Activated CD4-positive, alpha-beta T cell treated with anti-CD3 and anti-CD28 coated beads, Interleukin-2, amount 10 ng/mL, durations not matched to agents 7 days and 5 days (primary cell): ENCODE measurements at regions not wholly inside any gene's neighbourhood (a gene's known extent, or its start where the extent isn't known, plus 50 kb on each side); places are given as distances from the start of the nearest gene placed in this dataset.

Source experiments
- CTCF ChIA-PET: fragments of 350-600 bp; sonication (Branson Sonifier 250); formaldehyde crosslinking; loops from one replicate; lab custom pipeline; 2021; ENCODE audit warnings: antibody characterized with exemption; lab: Charles Lee
- POLR2A ChIA-PET: fragments of 350-600 bp; sonication (Branson Sonifier 250); formaldehyde crosslinking; loops from one replicate; lab custom pipeline; 2021; ENCODE audit warnings: antibody characterized with exemption; lab: Charles Lee
- DNase-seq: peaks from one replicate; pipeline ENCODE4 v3.0.0-alpha.2; 2020
- H3K27ac Mint-ChIP-seq: one replicate; pipeline ENCODE4 v1.8.0; 2021; ENCODE audit warnings: mild to moderate bottlenecking, moderate library complexity, mixed read lengths
- H3K27me3 Mint-ChIP-seq: one replicate; pipeline ENCODE4 v1.8.0; 2021; ENCODE audit warnings: mixed read lengths
- H3K36me3 Mint-ChIP-seq: one replicate; pipeline ENCODE4 v1.8.0; 2021; ENCODE audit warnings: low read depth, mixed read lengths
- H3K4me1 Mint-ChIP-seq: one replicate; pipeline ENCODE4 v1.8.0; 2021; ENCODE audit warnings: mixed read lengths
- H3K4me3 Mint-ChIP-seq: one replicate; pipeline ENCODE4 v1.8.0; 2021; ENCODE audit warnings: mild to moderate bottlenecking, moderate library complexity, mixed read lengths
- H3K9me3 Mint-ChIP-seq: one replicate; pipeline ENCODE4 v1.8.0; 2021; ENCODE audit warnings: mixed read lengths

GRCh38 chr9:120001536-120001935 lies 578.4 kb downstream of the CDK5RAP2 start:
- CTCF ChIA-PET = no interaction called here
- H3K9me3 Mint-ChIP-seq = no peaks in the 10 kb centered on the region
- no peaks in the 10 kb centered on the region for H3K4me1 Mint-ChIP-seq
- no peak overlapping the region for H3K4me3 Mint-ChIP-seq
- H3K27me3 Mint-ChIP-seq = no peaks in the 10 kb centered on the region
- no peaks in the 10 kb centered on the region for H3K36me3 Mint-ChIP-seq
- POLR2A ChIA-PET = no interaction called here
- no peak for DNase-seq
- no peak overlapping the region for H3K27ac Mint-ChIP-seq

DNA sequence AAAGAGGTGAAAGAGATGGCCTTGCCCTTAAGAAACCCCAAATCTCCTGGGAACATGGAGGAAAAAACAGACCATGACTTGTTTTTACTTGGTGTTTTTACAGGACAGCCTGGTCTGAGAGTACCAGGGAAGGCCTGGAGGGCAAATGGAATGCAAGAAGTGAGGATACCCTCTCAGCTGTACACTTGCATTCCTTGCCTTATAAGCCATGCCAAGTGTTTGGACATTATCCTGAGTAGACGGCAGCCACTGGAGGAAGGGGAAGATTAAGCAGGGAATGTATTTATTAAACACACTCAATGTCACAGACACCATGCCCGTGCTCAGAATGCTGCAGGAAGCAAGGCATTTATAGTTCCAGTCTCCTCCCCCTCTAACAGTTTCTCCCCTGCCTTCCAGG lies 581.4 kb downstream of the CDK5RAP2 start:
- no peaks in the 10 kb centered on the region for H3K27me3 Mint-ChIP-seq
- no peak for DNase-seq
- POLR2A ChIA-PET = no interaction called here
- no peaks in the 10 kb centered on the region for H3K4me1 Mint-ChIP-seq
- no peak overlapping the region for H3K27ac Mint-ChIP-seq
- H3K4me3 Mint-ChIP-seq = no peak overlapping the region
- H3K36me3 Mint-ChIP-seq = no peaks in the 10 kb centered on the region
- CTCF ChIA-PET = no interaction called here
- no peaks in the 10 kb centered on the region for H3K9me3 Mint-ChIP-seq

- no peak for DNase-seq
- Mint-ChIP-seq H3K4me1 (no peaks in the 10 kb centered on the region), H3K4me3 (no peak overlapping the region), H3K9me3 (no peaks in the 10 kb centered on the region), H3K36me3 (no peaks in the 10 kb centered on the region), H3K27ac (no peak overlapping the region), H3K27me3 (no peaks in the 10 kb centered on the region)
- CTCF ChIA-PET = no interaction called here
- POLR2A ChIA-PET = no interaction called here
These were observed 588.2 kb downstream of the CDK5RAP2 start for GRCh38 chr9:119991797-119992196.

GRCh38 chr9:119986713-119987112 lies 593.3 kb downstream of the CDK5RAP2 start:
- H3K36me3 Mint-ChIP-seq = no peaks in the 10 kb centered on the region
- peaks cover 2% of the 10 kb centered on the region for H3K27me3 Mint-ChIP-seq
- H3K4me1 Mint-ChIP-seq = no peaks in the 10 kb centered on the region
- no peak overlapping the region for H3K4me3 Mint-ChIP-seq
- CTCF ChIA-PET = no interaction called here
- no peaks in the 10 kb centered on the region for H3K9me3 Mint-ChIP-seq
- H3K27ac Mint-ChIP-seq = no peak overlapping the region
- DNase-seq = no peak
- POLR2A ChIA-PET = no interaction called here

DNA sequence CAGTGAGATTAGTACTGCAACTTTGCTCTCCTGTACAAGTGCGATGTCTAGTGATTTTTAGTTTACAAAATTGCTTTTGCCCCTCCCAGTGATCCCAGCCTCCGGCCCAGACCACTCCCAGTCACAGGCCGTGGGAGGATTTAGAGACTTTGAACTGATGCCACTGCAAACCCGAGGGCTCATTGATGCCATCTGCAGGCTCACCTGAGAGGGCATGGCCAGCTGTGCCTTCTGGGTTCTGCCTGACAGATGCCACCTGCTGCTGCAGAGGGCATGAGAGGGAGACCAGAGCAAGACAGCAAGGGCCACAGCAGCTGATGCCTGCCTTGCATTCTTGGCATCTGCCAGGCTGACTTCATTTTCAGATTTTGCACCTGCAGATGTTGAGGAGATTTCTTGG lies 593.8 kb downstream of the CDK5RAP2 start:
- Mint-ChIP-seq H3K4me3 (no peak overlapping the region), H3K36me3 (no peaks in the 10 kb centered on the region), H3K27me3 (peaks cover 2% of the 10 kb centered on the region), H3K9me3 (no peaks in the 10 kb centered on the region), H3K4me1 (no peaks in the 10 kb centered on the region), H3K27ac (no peak overlapping the region)
- ChIA-PET POLR2A (no interaction called here), CTCF (no interaction called here)
- DNase-seq = no peak

GRCh38 chr9:119974026-119974425 lies 604.8 kb upstream of the BRINP1 start:
- no peak for DNase-seq
- no peak overlapping the region for H3K4me3 Mint-ChIP-seq
- H3K9me3 Mint-ChIP-seq = no peaks in the 10 kb centered on the region
- ChIA-PET POLR2A (no interaction called here), CTCF (interaction anchor here (0.6 to 0.7 kb wide), 2 partner anchors 379 to 620 kb away, joined by 3 read pairs; no protein-coding TSS in a partner anchor)
- H3K4me1 Mint-ChIP-seq = no peaks in the 10 kb centered on the region
- no peaks in the 10 kb centered on the region for H3K27me3 Mint-ChIP-seq
- H3K36me3 Mint-ChIP-seq = no peaks in the 10 kb centered on the region
- no peak overlapping the region for H3K27ac Mint-ChIP-seq

- Mint-ChIP-seq H3K27me3 (peaks cover 2% of the 10 kb centered on the region), H3K36me3 (no peaks in the 10 kb centered on the region), H3K9me3 (no peaks in the 10 kb centered on the region), H3K27ac (no peak overlapping the region), H3K4me1 (no peaks in the 10 kb centered on the region), H3K4me3 (no peak overlapping the region)
- DNase-seq = peak; percentile 58
- POLR2A ChIA-PET = no interaction called here
- CTCF ChIA-PET = interaction anchor here (1.7 kb wide), 1 partner anchor 14 kb away, joined by 4 read pairs; no protein-coding TSS in a partner anchor
These were observed 599.8 kb upstream of the BRINP1 start for GRCh38 chr9:119968836-119969707.

DNA sequence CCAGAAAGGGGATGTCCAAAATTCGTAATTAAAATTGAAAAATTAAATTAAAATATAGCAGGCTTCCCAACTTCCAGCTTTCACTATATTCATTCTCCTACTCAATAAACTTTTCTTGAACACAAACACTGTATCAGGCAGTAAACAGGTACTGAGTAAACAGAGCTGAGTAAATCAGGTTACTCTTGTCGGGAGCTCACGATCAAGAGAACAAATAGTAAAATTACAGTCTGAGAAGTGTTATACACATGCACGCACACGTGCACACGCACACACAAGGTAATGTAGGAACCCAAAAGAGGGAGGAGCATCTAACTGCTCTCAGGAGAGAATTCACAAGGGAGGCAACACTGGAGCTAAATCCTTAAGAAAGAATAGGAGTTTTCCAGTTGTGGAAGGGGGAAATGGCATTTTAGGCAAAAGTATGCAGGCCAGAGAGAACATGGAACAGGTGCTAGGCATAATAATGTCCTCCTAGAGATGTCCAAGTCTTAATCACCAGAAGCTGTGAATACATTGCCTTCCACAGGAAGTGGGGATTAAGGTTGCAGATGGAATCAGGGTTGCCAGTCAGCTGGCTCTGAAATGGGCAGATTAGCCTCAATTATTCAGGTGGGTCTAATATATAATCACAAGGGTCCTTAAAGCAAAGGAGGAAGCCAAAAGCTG lies 598.8 kb upstream of the BRINP1 start:
- POLR2A ChIA-PET = no interaction called here
- no peaks in the 10 kb centered on the region for H3K9me3 Mint-ChIP-seq
- no peak overlapping the region for H3K27ac Mint-ChIP-seq
- no peaks in the 10 kb centered on the region for H3K4me1 Mint-ChIP-seq
- peaks cover 2% of the 10 kb centered on the region for H3K27me3 Mint-ChIP-seq
- CTCF ChIA-PET = interaction anchor here (0.5 to 1.7 kb wide), 3 partner anchors 12 to 106 kb away, joined by 3 to 5 read pairs (median 4); no protein-coding TSS in a partner anchor
- no peaks in the 10 kb centered on the region for H3K36me3 Mint-ChIP-seq
- H3K4me3 Mint-ChIP-seq = no peak overlapping the region
- no peak for DNase-seq

DNA sequence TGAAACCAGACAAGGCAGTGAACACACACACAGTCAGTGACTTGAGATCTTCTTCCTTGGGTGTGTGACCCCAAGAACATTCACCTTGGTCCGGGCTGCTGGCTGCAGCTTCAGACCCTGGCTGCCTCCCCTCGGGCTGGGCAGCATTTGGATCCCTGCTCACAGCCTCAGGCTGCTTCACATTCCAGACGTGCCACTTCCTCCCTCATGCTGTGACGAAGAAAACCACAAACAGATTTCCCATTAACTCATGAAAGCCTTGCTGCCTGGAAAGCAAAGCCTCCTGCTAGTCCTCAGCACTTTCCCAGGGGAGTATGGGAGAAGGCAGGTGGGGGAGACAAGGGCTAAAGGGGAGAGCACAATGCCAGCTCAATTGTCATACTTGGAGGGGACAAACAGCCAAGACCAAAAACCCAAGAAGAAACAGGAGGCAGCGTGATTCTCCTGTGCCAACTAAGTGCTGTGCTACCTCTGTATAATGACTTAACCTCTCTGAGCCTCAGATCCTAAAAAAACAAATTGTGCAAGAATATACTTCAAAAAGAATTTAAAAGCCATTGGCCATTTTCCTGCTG lies 594.6 kb upstream of the BRINP1 start:
- Mint-ChIP-seq H3K4me3 (no peak overlapping the region), H3K27ac (no peak overlapping the region), H3K4me1 (no peaks in the 10 kb centered on the region), H3K36me3 (no peaks in the 10 kb centered on the region), H3K27me3 (peaks cover 2% of the 10 kb centered on the region), H3K9me3 (no peaks in the 10 kb centered on the region)
- POLR2A ChIA-PET = no interaction called here
- CTCF ChIA-PET = no interaction called here
- DNase-seq = no peak

GRCh38 chr9:119963258-119963797 lies 594.1 kb upstream of the BRINP1 start:
- Mint-ChIP-seq H3K36me3 (no peaks in the 10 kb centered on the region), H3K4me3 (no peak overlapping the region), H3K9me3 (no peaks in the 10 kb centered on the region), H3K4me1 (no peaks in the 10 kb centered on the region), H3K27ac (no peak overlapping the region), H3K27me3 (peaks cover 2% of the 10 kb centered on the region)
- ChIA-PET POLR2A (no interaction called here), CTCF (no interaction called here)
- no peak for DNase-seq

- CTCF ChIA-PET = no interaction called here
- POLR2A ChIA-PET = no interaction called here
- DNase-seq = peak; percentile 9
These were observed 592.7 kb upstream of the BRINP1 start for GRCh38 chr9:119961774-119962424.

DNA sequence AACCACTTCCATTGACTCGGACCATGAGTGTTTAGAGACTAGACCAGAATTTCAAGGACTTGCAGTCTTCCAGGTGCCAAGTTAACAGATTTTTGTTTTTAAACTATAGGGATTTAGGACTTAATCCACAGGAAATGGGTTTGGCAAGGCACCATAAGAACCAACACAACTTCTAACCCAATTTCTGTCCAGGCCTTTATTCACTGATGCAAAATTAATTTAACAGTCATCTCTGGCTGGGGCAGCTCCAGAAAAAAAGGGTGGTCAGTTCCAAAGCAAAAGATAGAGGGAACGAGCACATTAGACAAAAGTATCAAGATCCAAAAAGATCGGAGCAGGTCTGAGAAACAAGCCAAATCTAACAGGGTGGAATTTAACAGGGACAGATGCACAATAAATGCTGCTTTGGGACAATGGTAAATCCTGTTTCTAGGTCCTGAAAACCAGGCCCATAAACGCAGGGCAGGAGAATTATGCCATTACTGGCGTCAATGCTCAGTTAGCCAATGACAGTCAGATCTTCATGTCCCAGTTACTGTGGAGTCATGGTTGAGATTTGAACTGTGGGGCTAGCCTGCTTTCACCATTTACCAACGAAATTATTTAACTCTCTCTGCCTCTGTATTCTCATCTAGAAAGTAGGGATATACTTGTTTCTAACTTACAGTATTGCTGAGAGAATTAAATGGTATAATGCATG lies 590.8 kb upstream of the BRINP1 start:
- H3K4me3 Mint-ChIP-seq = no peak overlapping the region
- H3K4me1 Mint-ChIP-seq = no peaks in the 10 kb centered on the region
- no peak for DNase-seq
- H3K36me3 Mint-ChIP-seq = no peaks in the 10 kb centered on the region
- H3K27ac Mint-ChIP-seq = no peak overlapping the region
- CTCF ChIA-PET = interaction anchor here (1.2 kb wide), 1 partner anchor 10 kb away, joined by 3 read pairs; no protein-coding TSS in a partner anchor
- POLR2A ChIA-PET = no interaction called here
- H3K9me3 Mint-ChIP-seq = no peaks in the 10 kb centered on the region
- no peaks in the 10 kb centered on the region for H3K27me3 Mint-ChIP-seq

More at GRCh38 chr9:119961774-119962424, 592.7 kb upstream of the BRINP1 start:
- H3K27ac Mint-ChIP-seq = no peak overlapping the region
- peaks cover 2% of the 10 kb centered on the region for H3K27me3 Mint-ChIP-seq
- H3K4me1 Mint-ChIP-seq = no peaks in the 10 kb centered on the region
- no peaks in the 10 kb centered on the region for H3K36me3 Mint-ChIP-seq
- no peak overlapping the region for H3K4me3 Mint-ChIP-seq
- no peaks in the 10 kb centered on the region for H3K9me3 Mint-ChIP-seq
